Endothelial cell of umbilical vein (primary cell): ENCODE measurements at regions not wholly inside any gene's neighbourhood (a gene's known extent, or its start where the extent isn't known, plus 50 kb on each side); places are given as distances from the start of the nearest gene placed in this dataset.

Experiments
- BruUV-seq: library from RNA; stranded (reverse); fragments of 400-500 nt; replicated peaks from 2 replicates; lab custom pipeline; 2021; lab: Mats Ljungman, UMichigan
- CTCF ChIA-PET: fragments of 300-600, 350-600 bp; sonication (Branson Sonifier 250); formaldehyde crosslinking; loops from one replicate; lab custom pipeline; 2021; ENCODE audit warnings: antibody characterized with exemption, inconsistent platforms; lab: Charles Lee
- POLR2A ChIA-PET: fragments of 300-600, 350-600 bp; sonication (Branson Sonifier 250); formaldehyde crosslinking; loops from one replicate; lab custom pipeline; 2021; ENCODE audit warnings: antibody characterized with exemption, inconsistent platforms; lab: Charles Lee
- DNase-seq: peaks from one replicate; pipeline ENCODE4 v3.0.0-alpha.2; 2011; ENCODE audit warnings: low read depth, low spot score
- FAIRE-seq: peaks from 2 replicates; lab custom pipeline; 2011; peaks lifted over from hg19 to GRCh38; lab: Jason Lieb, UNC
- H2AFZ ChIP-seq: 2 replicates; pipeline ENCODE4 v1.6.0; 2012; ENCODE audit warnings: low read depth, low read length, control low read depth, inconsistent platforms
- H3K27ac ChIP-seq: 2 replicates; pipeline ENCODE4 v1.5.1; 2011; ENCODE audit warnings: low read depth, mild to moderate bottlenecking, control low read depth, low read length, moderate library complexity; ENCODE audit not compliant: insufficient read depth
- H3K27me3 ChIP-seq, 2 experiments: 2 replicates each; pipeline versions ENCODE4 v1.6.0 to v1.6.1; 2011; ENCODE audit warnings: low read length in 2 of 2, mixed read lengths in 1 of 2; ENCODE audit not compliant: control insufficient read depth in 2 of 2, insufficient read depth in 2 of 2
- H3K36me3 ChIP-seq, 2 experiments: 2 replicates in 1 of 2; 3 replicates in 1 of 2; pipeline ENCODE4 v1.5.1; 2011; ENCODE audit warnings: low read length in 2 of 2, mild to moderate bottlenecking in 1 of 2, moderate library complexity in 1 of 2; ENCODE audit not compliant: control insufficient read depth in 2 of 2, insufficient read depth in 2 of 2; ENCODE audit errors: extremely low read depth in 1 of 2
- H3K4me1 ChIP-seq: 3 replicates; pipeline ENCODE4 v1.5.1; 2011; ENCODE audit warnings: mild to moderate bottlenecking, low read length; ENCODE audit not compliant: control insufficient read depth, insufficient read depth; ENCODE audit errors: extremely low read depth
- H3K4me2 ChIP-seq: 2 replicates; pipeline ENCODE4 v1.6.1; 2011; ENCODE audit warnings: low read length, control low read depth, mixed read lengths; ENCODE audit not compliant: insufficient read depth
- H3K4me3 ChIP-seq, 3 experiments: fragments of 200-600 bp in 1 of 3; sonication (generic), shearing (Covaris generic) in 1 of 3; replicated peaks in 1 of 3; 2 replicates each; pipeline ENCODE4 v1.5.1; 2011 to 2016; ENCODE audit warnings: control low read depth in 3 of 3, low read length in 3 of 3, mild to moderate bottlenecking in 2 of 3, inconsistent platforms in 1 of 3, low read depth in 1 of 3, moderate library complexity in 1 of 3; ENCODE audit not compliant: insufficient read depth in 1 of 3
- H3K79me2 ChIP-seq: 2 replicates; pipeline ENCODE4 v1.6.0; 2012; ENCODE audit warnings: low read length, inconsistent platforms; ENCODE audit not compliant: control insufficient read depth, insufficient read depth
- H3K9ac ChIP-seq: replicated peaks from 2 replicates; pipeline ENCODE3; 2011; ENCODE audit warnings: low read length, control low read depth; ENCODE audit not compliant: insufficient read depth; ENCODE audit errors: extremely low read depth
- H3K9me1 ChIP-seq: replicated peaks from 3 replicates; pipeline ENCODE4 v1.6.0; 2011; ENCODE audit warnings: mild to moderate bottlenecking, low read length; ENCODE audit not compliant: control insufficient read depth, insufficient read depth; ENCODE audit errors: extremely low read depth
- H3K9me3 ChIP-seq: replicated peaks from 2 replicates; pipeline ENCODE4 v1.5.1; 2012; ENCODE audit warnings: low read length, inconsistent platforms; ENCODE audit not compliant: control insufficient read depth, insufficient read depth
- H4K20me1 ChIP-seq: replicated peaks from 2 replicates; pipeline ENCODE3; 2011; ENCODE audit warnings: mild to moderate bottlenecking, low read length; ENCODE audit not compliant: control insufficient read depth, insufficient read depth; ENCODE audit errors: extremely low read depth
- EZH2 ChIP-seq: IDR thresholded peaks from 2 replicates; pipeline ENCODE4 v1.6.1; 2012; ENCODE audit warnings: borderline replicate concordance, low read depth, mild to moderate bottlenecking, moderate library complexity, low read length, inconsistent platforms; ENCODE audit not compliant: severe bottlenecking
- FOS ChIP-seq: IDR thresholded peaks from 2 replicates; pipeline ENCODE4 v1.6.1; 2011; ENCODE audit warnings: mild to moderate bottlenecking, low read length, moderate library complexity, borderline replicate concordance; ENCODE audit not compliant: insufficient read depth
- GATA2 ChIP-seq: IDR thresholded peaks from 2 replicates; pipeline ENCODE4 v1.7.0; 2011; ENCODE audit warnings: low read depth, mild to moderate bottlenecking, moderate library complexity, mixed read lengths, low read length; ENCODE audit not compliant: insufficient read length, insufficient read depth
- JUN ChIP-seq: IDR thresholded peaks from 2 replicates; pipeline ENCODE4 v1.6.1; 2011; ENCODE audit warnings: borderline replicate concordance, low read depth; ENCODE audit not compliant: insufficient read length, insufficient read depth
- MYC ChIP-seq: IDR thresholded peaks from one replicate; pipeline ENCODE4 v1.6.1; 2011; ENCODE audit warnings: mild to moderate bottlenecking, low read depth, low read length
- POLR2A ChIP-seq: IDR thresholded peaks from 2 replicates; pipeline ENCODE4 v1.6.1; 2012; ENCODE audit warnings: low read depth, mild to moderate bottlenecking, control low read depth, low read length
- dilution Hi-C: fragments of 300-500 bp; cut with MboI; formaldehyde crosslinking; loops from one replicate; pipeline ENCODE4 v1.15.0; 2019; ENCODE audit warnings: low sequenced_read_pairs; ENCODE audit not compliant: extremely low pct_ligation_motif_present
- intact Hi-C: fragments of 100-400 bp; cut with micrococcal nuclease; formaldehyde crosslinking; loops from one replicate; pipeline ENCODE4 v1.10.0; 2022
- TF ChIP-seq, protein P1 (sequence below): IDR thresholded peaks from 2 replicates; pipeline ENCODE4 v1.6.1; 2011; ENCODE audit not compliant: insufficient read depth, insufficient read length

GRCh38 chr12:105935106-105935505 lies 203.6 kb downstream of the NUAK1 start:
- Histone ChIP-seq H3K4me1 (peaks cover 35% of the 10 kb centered on the region), H4K20me1 (no peaks in the 10 kb centered on the region), H3K4me3 (no peak overlapping the region), H3K4me2 (peak overlapping the region; percentile 19), H3K9me1 (no peaks in the 10 kb centered on the region), H3K9ac (peak overlapping the region; percentile 70), H2AFZ (no peak overlapping the region), H3K36me3 (no peaks in the 10 kb centered on the region), H3K79me2 (no peaks in the 10 kb centered on the region), H3K27me3 (no peaks in the 10 kb centered on the region), H3K9me3 (no peaks in the 10 kb centered on the region), H3K27ac (peak overlapping the region; percentile 90)
- DNase-seq = no peak
- ChIA-PET POLR2A (interaction anchor here (0.6 to 2.0 kb wide), 2 partner anchors 129 to 202 kb away, joined by 3 to 5 read pairs; no protein-coding TSS in a partner anchor), CTCF (interaction anchor here (1.1 to 1.8 kb wide), 5 partner anchors 16 to 230 kb away, joined by 3 to 4 read pairs (median 4); no protein-coding TSS in a partner anchor)
- no peak for TF ChIP-seq GATA2
- TF ChIP-seq, protein P1, sequence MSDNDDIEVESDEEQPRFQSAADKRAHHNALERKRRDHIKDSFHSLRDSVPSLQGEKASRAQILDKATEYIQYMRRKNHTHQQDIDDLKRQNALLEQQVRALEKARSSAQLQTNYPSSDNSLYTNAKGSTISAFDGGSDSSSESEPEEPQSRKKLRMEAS = no peak
- TF ChIP-seq MYC = no peak
- TF ChIP-seq EZH2 = no peak
- intact Hi-C loops (loop anchor here (2.0 kb wide), 4 partner anchors 32 to 514 kb away; no protein-coding TSS in a partner anchor), dilution Hi-C loops (no loop called here)
- BruUV-seq = no TSS peak
- no peak for FAIRE-seq

- TF ChIP-seq FOS = peak; percentile 34
- no peak for TF ChIP-seq JUN
- TF ChIP-seq POLR2A = no peak
- peak; percentile 33 for FAIRE-seq
- peak overlapping the region; percentile 90 for H3K27ac ChIP-seq
- H3K4me1 ChIP-seq = peaks cover 29% of the 10 kb centered on the region
- no TSS peak for BruUV-seq
- dilution Hi-C loops (no loop called here), intact Hi-C loops (loop anchor here (2.0 kb wide), 4 partner anchors 31 to 515 kb away; no protein-coding TSS in a partner anchor)
- H3K79me2 ChIP-seq = no peaks in the 10 kb centered on the region
- no peak overlapping the region for H3K4me3 ChIP-seq
- no peaks in the 10 kb centered on the region for H3K27me3 ChIP-seq
- H3K36me3 ChIP-seq = no peaks in the 10 kb centered on the region
- ChIA-PET POLR2A (interaction anchor here (2.0 kb wide), 1 partner anchor 129 kb away, joined by 5 read pairs; no protein-coding TSS in a partner anchor), CTCF (interaction anchor here (0.8 to 1.8 kb wide), 8 partner anchors 11 to 516 kb away, joined by 3 to 4 read pairs (median 3); no protein-coding TSS in a partner anchor)
- H3K9ac ChIP-seq = no peak overlapping the region
- H3K4me2 ChIP-seq = no peak overlapping the region
- no peaks in the 10 kb centered on the region for H3K9me3 ChIP-seq
- H3K9me1 ChIP-seq = no peaks in the 10 kb centered on the region
- H4K20me1 ChIP-seq = no peaks in the 10 kb centered on the region
- DNase-seq = peak; percentile 13
- no peak overlapping the region for H2AFZ ChIP-seq
These were observed 202.8 kb downstream of the NUAK1 start for GRCh38 chr12:105935981-105936380.
